ENCODE measurements at regions not wholly inside any gene's neighbourhood (a gene's known extent, or its start where the extent isn't known, plus 50 kb on each side); places are given as distances from the start of the nearest gene placed in this dataset.

- dilution Hi-C loops (cut with MboI; ENCODE audit: extremely low pct_ligation_motif_present, low sequenced_read_pairs): no loop called here
- Histone ChIP-seq H3K4me2 (ENCODE audit: insufficient read depth, low read length) (no peak overlapping the region), H3K27ac (ENCODE audit: insufficient read depth, low read depth, low read length) (no peak overlapping the region), H3K9ac (replicated peaks; ENCODE audit: extremely low read depth, insufficient read depth, low read length) (no peak overlapping the region), H3K4me1 (ENCODE audit: control insufficient read depth, extremely low read depth, insufficient read depth, low read length) (no peaks in the 10 kb centered on the region), H3K79me2 (ENCODE audit: control insufficient read depth, insufficient read depth, low read length) (no peaks in the 10 kb centered on the region), H4K20me1 (replicated peaks; ENCODE audit: control insufficient read depth, extremely low read depth, insufficient read depth, low read length) (no peaks in the 10 kb centered on the region), H3K9me1 (replicated peaks; ENCODE audit: control insufficient read depth, extremely low read depth, insufficient read depth, low read length) (no peaks in the 10 kb centered on the region), H3K9me3 (replicated peaks; ENCODE audit: control insufficient read depth, insufficient read depth, low read length) (no peaks in the 10 kb centered on the region), H3K4me3 (replicated peaks in 1 of 3; ENCODE audit: insufficient read depth in 1 of 3, low read depth in 1 of 3, low read length in 3 of 3) (no peak overlapping the region), H3K36me3 (ENCODE audit: control insufficient read depth in 2 of 2, extremely low read depth in 1 of 2, insufficient read depth in 2 of 2, low read length in 2 of 2) (no peaks in the 10 kb centered on the region), H3K27me3 (ENCODE audit: control insufficient read depth in 2 of 2, insufficient read depth in 2 of 2, low read length in 2 of 2) (no peaks in the 10 kb centered on the region), H2AFZ (ENCODE audit: low read depth, low read length) (no peak overlapping the region)
- ChIA-PET POLR2A (no interaction called here), CTCF (interaction anchor here (0.8 kb wide), 1 partner anchor 8 kb away, joined by 4 read pairs; no protein-coding TSS in a partner anchor)
- DNase-seq (ENCODE audit: low read depth, low spot score) (no peak), FAIRE-seq (no peak)
- intact Hi-C loops (cut with micrococcal nuclease): no loop called here
- no TSS peak for BruUV-seq (replicated peaks)
- TF ChIP-seq JUN (IDR thresholded peaks at IDR 0.05; ENCODE audit: borderline replicate concordance, insufficient read depth, insufficient read length, low read depth) (no peak), GATA2 (IDR thresholded peaks at IDR 0.05; ENCODE audit: insufficient read depth, insufficient read length, low read depth, low read length) (no peak), CTCF (IDR thresholded peaks at IDR 0.05; ENCODE audit: extremely low read depth in 1 of 2, insufficient read depth in 1 of 2, low read depth in 1 of 2, low read length in 2 of 2) (no peak), POLR2AphosphoS5 (IDR thresholded peaks at IDR 0.05; ENCODE audit: insufficient read depth, low read depth, low read length) (no peak), MYC (IDR thresholded peaks at IDR 0.05; ENCODE audit: low read depth, low read length) (no peak), MAX (IDR thresholded peaks at IDR 0.05; ENCODE audit: insufficient read depth, insufficient read length) (no peak)
Observed at GRCh38 chr6:104411302-104411701, 448.4 kb downstream of the HACE1 start.

GRCh38 chr6:104409913-104410312, 449.8 kb downstream of the HACE1 start:
- POLR2A ChIA-PET: no interaction called here
- no peak overlapping the region for H3K27ac ChIP-seq (ENCODE audit: insufficient read depth, low read depth, low read length)
- H3K4me3 ChIP-seq (replicated peaks in 1 of 3; ENCODE audit: insufficient read depth in 1 of 3, low read depth in 1 of 3, low read length in 3 of 3): no peak overlapping the region
- intact Hi-C loops (cut with micrococcal nuclease) (no loop called here), dilution Hi-C loops (cut with MboI; ENCODE audit: extremely low pct_ligation_motif_present, low sequenced_read_pairs) (no loop called here)
- no peaks in the 10 kb centered on the region for H4K20me1 ChIP-seq (replicated peaks; ENCODE audit: control insufficient read depth, extremely low read depth, insufficient read depth, low read length)
- no peaks in the 10 kb centered on the region for H3K9me1 ChIP-seq (replicated peaks; ENCODE audit: control insufficient read depth, extremely low read depth, insufficient read depth, low read length)
- H3K79me2 ChIP-seq (ENCODE audit: control insufficient read depth, insufficient read depth, low read length): no peaks in the 10 kb centered on the region
- no peak overlapping the region for H3K9ac ChIP-seq (replicated peaks; ENCODE audit: extremely low read depth, insufficient read depth, low read length)
- H3K27me3 ChIP-seq (ENCODE audit: control insufficient read depth in 2 of 2, insufficient read depth in 2 of 2, low read length in 2 of 2): no peaks in the 10 kb centered on the region
- no peaks in the 10 kb centered on the region for H3K36me3 ChIP-seq (ENCODE audit: control insufficient read depth in 2 of 2, extremely low read depth in 1 of 2, insufficient read depth in 2 of 2, low read length in 2 of 2)
- no TSS peak for BruUV-seq (replicated peaks)
- FAIRE-seq (no peak), DNase-seq (ENCODE audit: low read depth, low spot score) (no peak)
- H3K4me1 ChIP-seq (ENCODE audit: control insufficient read depth, extremely low read depth, insufficient read depth, low read length): no peaks in the 10 kb centered on the region
- TF ChIP-seq EZH2 (IDR thresholded peaks at IDR 0.05; ENCODE audit: borderline replicate concordance, low read depth, low read length, severe bottlenecking) (no peak), CTCF (IDR thresholded peaks at IDR 0.05; ENCODE audit: extremely low read depth in 1 of 2, insufficient read depth in 1 of 2, low read depth in 1 of 2, low read length in 2 of 2) (no peak), POLR2AphosphoS5 (IDR thresholded peaks at IDR 0.05; ENCODE audit: insufficient read depth, low read depth, low read length) (no peak), GATA2 (IDR thresholded peaks at IDR 0.05; ENCODE audit: insufficient read depth, insufficient read length, low read depth, low read length) (no peak), MAX (IDR thresholded peaks at IDR 0.05; ENCODE audit: insufficient read depth, insufficient read length) (no peak), FOS (IDR thresholded peaks at IDR 0.05; ENCODE audit: borderline replicate concordance, insufficient read depth, low read length) (no peak), MYC (IDR thresholded peaks at IDR 0.05; ENCODE audit: low read depth, low read length) (no peak), JUN (IDR thresholded peaks at IDR 0.05; ENCODE audit: borderline replicate concordance, insufficient read depth, insufficient read length, low read depth) (no peak), POLR2A (IDR thresholded peaks at IDR 0.05; ENCODE audit: low read depth, low read length) (no peak)
- H3K4me2 ChIP-seq (ENCODE audit: insufficient read depth, low read length): no peak overlapping the region
- H3K9me3 ChIP-seq (replicated peaks; ENCODE audit: control insufficient read depth, insufficient read depth, low read length): no peaks in the 10 kb centered on the region
- no peak overlapping the region for H2AFZ ChIP-seq (ENCODE audit: low read depth, low read length)
- CTCF ChIA-PET: no interaction called here

Measured in endothelial cell of umbilical vein (primary cell).